PFSK-1 (cell line): ENCODE measurements at regions not wholly inside any gene's neighbourhood (a gene's known extent, or its start where the extent isn't known, plus 50 kb on each side); places are given as distances from the start of the nearest gene placed in this dataset.

ENCODE experiments used
- FOXP2 ChIP-seq: optimal IDR thresholded peaks from 2 replicates; pipeline ENCODE3; 2011; ENCODE audit warnings: borderline replicate concordance, control low read depth, inconsistent platforms; ENCODE audit not compliant: insufficient read depth; ENCODE audit errors: extremely low read length, extremely low read depth
- POLR2AphosphoS5 ChIP-seq: IDR thresholded peaks from 2 replicates; pipeline ENCODE4 v1.6.1; 2012; ENCODE audit warnings: low read depth, mild to moderate bottlenecking, control low read depth, low read length, moderate library complexity
- SIN3A ChIP-seq: IDR thresholded peaks from 2 replicates; pipeline ENCODE4 v1.6.1; 2012; ENCODE audit warnings: mild to moderate bottlenecking, low read length, moderate library complexity, borderline replicate concordance; ENCODE audit not compliant: insufficient read depth
- TAF1 ChIP-seq: IDR thresholded peaks from 2 replicates; pipeline ENCODE4 v1.6.1; 2012; ENCODE audit warnings: low read length, control low read depth, borderline replicate concordance; ENCODE audit not compliant: insufficient read depth
- TF ChIP-seq, protein P1 (sequence below), 2 experiments: IDR thresholded peaks; 2 replicates each; pipeline versions ENCODE4 v1.6.1 to v1.8.0; 2011 to 2012; ENCODE audit warnings: low read depth in 2 of 2, low read length in 2 of 2, control low read depth in 1 of 2, inconsistent platforms in 1 of 2, mild to moderate bottlenecking in 1 of 2, moderate library complexity in 1 of 2; ENCODE audit not compliant: insufficient read depth in 1 of 2

DNA sequence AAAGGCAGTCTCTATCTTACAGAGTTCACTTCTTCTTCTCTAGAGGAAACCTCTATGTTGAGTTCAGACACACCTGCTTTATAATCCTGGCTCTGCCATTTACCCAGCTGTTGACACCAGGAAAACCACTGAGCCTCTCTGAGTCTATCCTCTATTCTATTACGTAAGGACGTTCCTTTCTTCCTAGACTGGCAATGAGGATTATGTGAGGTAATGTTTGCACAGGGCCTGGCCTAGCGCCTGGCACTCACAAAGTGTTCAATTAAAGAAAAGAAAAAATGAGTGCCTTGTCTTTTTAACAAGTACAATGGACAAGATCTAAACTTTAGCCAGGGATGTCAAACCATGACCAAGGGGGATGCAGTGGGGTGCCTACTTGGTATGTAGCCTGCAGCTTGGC is 641.9 kb upstream of the TBX3 start:
- TF ChIP-seq POLR2AphosphoS5, result no peak
- no peak for TF ChIP-seq TAF1
- TF ChIP-seq SIN3A, result no peak
- TF ChIP-seq, protein P1, sequence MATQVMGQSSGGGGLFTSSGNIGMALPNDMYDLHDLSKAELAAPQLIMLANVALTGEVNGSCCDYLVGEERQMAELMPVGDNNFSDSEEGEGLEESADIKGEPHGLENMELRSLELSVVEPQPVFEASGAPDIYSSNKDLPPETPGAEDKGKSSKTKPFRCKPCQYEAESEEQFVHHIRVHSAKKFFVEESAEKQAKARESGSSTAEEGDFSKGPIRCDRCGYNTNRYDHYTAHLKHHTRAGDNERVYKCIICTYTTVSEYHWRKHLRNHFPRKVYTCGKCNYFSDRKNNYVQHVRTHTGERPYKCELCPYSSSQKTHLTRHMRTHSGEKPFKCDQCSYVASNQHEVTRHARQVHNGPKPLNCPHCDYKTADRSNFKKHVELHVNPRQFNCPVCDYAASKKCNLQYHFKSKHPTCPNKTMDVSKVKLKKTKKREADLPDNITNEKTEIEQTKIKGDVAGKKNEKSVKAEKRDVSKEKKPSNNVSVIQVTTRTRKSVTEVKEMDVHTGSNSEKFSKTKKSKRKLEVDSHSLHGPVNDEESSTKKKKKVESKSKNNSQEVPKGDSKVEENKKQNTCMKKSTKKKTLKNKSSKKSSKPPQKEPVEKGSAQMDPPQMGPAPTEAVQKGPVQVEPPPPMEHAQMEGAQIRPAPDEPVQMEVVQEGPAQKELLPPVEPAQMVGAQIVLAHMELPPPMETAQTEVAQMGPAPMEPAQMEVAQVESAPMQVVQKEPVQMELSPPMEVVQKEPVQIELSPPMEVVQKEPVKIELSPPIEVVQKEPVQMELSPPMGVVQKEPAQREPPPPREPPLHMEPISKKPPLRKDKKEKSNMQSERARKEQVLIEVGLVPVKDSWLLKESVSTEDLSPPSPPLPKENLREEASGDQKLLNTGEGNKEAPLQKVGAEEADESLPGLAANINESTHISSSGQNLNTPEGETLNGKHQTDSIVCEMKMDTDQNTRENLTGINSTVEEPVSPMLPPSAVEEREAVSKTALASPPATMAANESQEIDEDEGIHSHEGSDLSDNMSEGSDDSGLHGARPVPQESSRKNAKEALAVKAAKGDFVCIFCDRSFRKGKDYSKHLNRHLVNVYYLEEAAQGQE (IDR thresholded peaks at IDR 0.05; ENCODE audit: insufficient read depth in 1 of 2, low read depth in 2 of 2, low read length in 2 of 2), result no peak
- TF ChIP-seq FOXP2, result no peak

DNA sequence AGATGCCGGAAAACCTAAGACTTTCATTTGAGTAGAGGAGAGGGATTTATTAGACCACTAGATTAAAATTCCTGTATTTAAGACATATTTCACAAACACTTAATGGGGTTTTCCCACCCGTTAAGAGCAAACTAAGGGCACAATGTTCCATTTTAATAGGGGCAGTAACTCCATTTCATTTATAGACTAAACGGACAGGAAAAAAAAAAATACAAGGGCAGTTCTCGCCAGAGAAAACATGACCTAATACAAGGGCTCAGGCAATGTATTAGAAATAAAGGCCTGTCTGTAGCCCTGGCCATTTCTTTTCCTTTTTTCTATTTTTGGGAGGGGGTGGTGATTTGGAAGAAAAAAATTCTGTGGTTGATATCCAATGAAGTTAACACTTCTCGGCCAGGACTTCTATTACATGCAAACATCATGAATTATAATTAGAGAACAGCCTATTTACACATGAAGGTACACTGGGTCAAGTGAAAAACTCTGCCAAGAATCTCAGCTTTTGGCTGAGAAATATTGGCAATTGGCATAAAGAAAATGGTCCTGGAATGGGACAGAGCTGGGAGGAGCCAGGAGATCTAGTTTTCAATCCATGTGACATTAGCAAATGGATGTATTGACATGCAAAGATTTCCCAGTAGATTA is 641.1 kb upstream of the TBX3 start:
- TF ChIP-seq TAF1, result no peak
- TF ChIP-seq SIN3A, result no peak
- TF ChIP-seq, protein P1 (IDR thresholded peaks at IDR 0.05; ENCODE audit: insufficient read depth in 1 of 2, low read depth in 2 of 2, low read length in 2 of 2), result no peak
- TF ChIP-seq FOXP2, result no peak
- TF ChIP-seq POLR2AphosphoS5, result no peak

DNA sequence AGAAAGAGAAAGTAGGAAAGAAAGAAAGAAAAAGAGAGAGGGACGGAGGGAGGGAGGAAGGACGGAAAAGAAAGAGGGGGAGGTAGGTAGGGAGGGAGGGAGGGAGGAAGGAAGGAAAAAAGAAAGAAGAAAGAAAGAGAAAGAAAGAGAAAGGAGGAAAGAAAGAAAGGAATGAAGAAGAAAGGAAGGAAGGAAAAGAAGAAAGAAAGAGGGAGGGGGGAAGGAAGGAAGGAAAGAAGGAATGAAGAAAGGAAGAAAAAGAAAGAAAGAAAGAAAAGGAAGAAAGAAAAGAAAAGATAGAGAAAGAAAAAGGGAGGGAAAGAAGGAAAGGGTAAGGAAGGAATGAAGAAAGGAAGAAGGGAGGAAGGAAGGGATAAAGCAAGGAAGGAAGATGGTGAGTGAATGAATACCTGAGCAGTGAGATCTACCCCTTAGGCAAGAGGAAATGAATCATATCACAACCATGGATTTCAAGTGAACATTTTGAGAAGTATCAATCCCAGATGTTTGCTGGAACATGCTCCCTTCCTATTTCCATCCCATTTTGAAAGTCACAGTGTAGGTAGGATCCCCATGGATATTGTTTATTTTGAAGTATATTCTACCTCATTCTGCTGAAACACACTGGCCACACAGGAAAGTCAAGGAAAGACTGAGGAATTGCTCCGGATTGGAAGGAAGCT is 639.4 kb upstream of the TBX3 start:
- no peak for TF ChIP-seq SIN3A
- no peak for TF ChIP-seq TAF1
- TF ChIP-seq, protein P1 (IDR thresholded peaks at IDR 0.05; ENCODE audit: insufficient read depth in 1 of 2, low read depth in 2 of 2, low read length in 2 of 2), result no peak
- no peak for TF ChIP-seq FOXP2
- no peak for TF ChIP-seq POLR2AphosphoS5

DNA sequence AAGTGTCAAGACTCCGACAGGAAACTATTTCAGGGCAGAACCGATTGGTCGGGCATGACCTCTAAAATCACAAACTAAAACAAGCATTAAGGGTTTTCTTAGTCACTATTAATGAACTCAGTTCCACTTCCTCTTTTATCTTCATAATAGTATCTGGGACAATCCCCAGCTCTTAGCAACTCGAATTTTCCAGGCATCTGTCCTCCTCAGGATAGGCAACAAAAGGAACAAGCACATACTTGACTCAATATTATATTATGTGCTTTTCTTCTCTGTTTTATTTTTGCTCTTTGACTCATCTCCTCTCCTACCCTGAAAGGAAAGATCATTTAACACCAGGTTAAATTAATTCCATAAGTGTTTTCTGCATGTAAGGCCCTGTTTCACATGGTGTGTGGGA is 638.3 kb upstream of the TBX3 start:
- TF ChIP-seq, protein P1 (IDR thresholded peaks at IDR 0.05; ENCODE audit: insufficient read depth in 1 of 2, low read depth in 2 of 2, low read length in 2 of 2), result no peak
- no peak for TF ChIP-seq FOXP2
- TF ChIP-seq TAF1, result no peak
